ENCODE measurements at regions not wholly inside any gene's neighbourhood (a gene's known extent, or its start where the extent isn't known, plus 50 kb on each side); places are given as distances from the start of the nearest gene placed in this dataset.

- TF ChIP-seq CREB1 (IDR thresholded peaks at IDR 0.05; ENCODE audit: low read depth) = no peak
- TF ChIP-seq RAD21 (IDR thresholded peaks at IDR 0.05; ENCODE audit: low read depth) = no peak
- no peak for TF ChIP-seq FOXM1 (IDR thresholded peaks at IDR 0.05; ENCODE audit: borderline replicate concordance, low read depth)
- TF ChIP-seq EP300 (IDR thresholded peaks at IDR 0.05; ENCODE audit: borderline replicate concordance) = no peak
- no peak for TF ChIP-seq ZBTB7A (IDR thresholded peaks at IDR 0.05; ENCODE audit: low read depth)
- TF ChIP-seq CEBPB (IDR thresholded peaks at IDR 0.05) = no peak
- TF ChIP-seq NFIC (IDR thresholded peaks at IDR 0.05) = no peak
- TF ChIP-seq YY1 (IDR thresholded peaks at IDR 0.05; ENCODE audit: low read depth) = no peak
- no peak for TF ChIP-seq TEAD4 (IDR thresholded peaks at IDR 0.05)
- TF ChIP-seq EGR1 (IDR thresholded peaks at IDR 0.05) = no peak
- no peak for TF ChIP-seq TCF12 (IDR thresholded peaks at IDR 0.05; ENCODE audit: low read depth)
- no peak for TF ChIP-seq MAX (IDR thresholded peaks at IDR 0.05)
- no peak for TF ChIP-seq REST (IDR thresholded peaks at IDR 0.05; ENCODE audit: low read depth)
- TF ChIP-seq TAF1 (IDR thresholded peaks at IDR 0.05; ENCODE audit: low read depth) = no peak
Measured at GRCh38 chr7:41571573-41571972, 131.3 kb downstream of the INHBA start.

GRCh38 chr7:41570766-41571165, 132.1 kb downstream of the INHBA start:
- TF ChIP-seq NFIC (IDR thresholded peaks at IDR 0.05) = no peak

- TF ChIP-seq CREB1 (IDR thresholded peaks at IDR 0.05; ENCODE audit: low read depth) (no peak), TAF1 (IDR thresholded peaks at IDR 0.05; ENCODE audit: low read depth) (no peak), NFIC (IDR thresholded peaks at IDR 0.05) (no peak), CEBPB (IDR thresholded peaks at IDR 0.05) (no peak), YY1 (IDR thresholded peaks at IDR 0.05; ENCODE audit: low read depth) (no peak), FOXM1 (IDR thresholded peaks at IDR 0.05; ENCODE audit: borderline replicate concordance, low read depth) (no peak), REST (IDR thresholded peaks at IDR 0.05; ENCODE audit: low read depth) (no peak), TCF12 (IDR thresholded peaks at IDR 0.05; ENCODE audit: low read depth) (no peak)
Measured at GRCh38 chr7:41568135-41568534, 134.8 kb downstream of the INHBA start.

GRCh38 chr7:41567731-41568114, 135.2 kb downstream of the INHBA start:
- TF ChIP-seq TAF1 (IDR thresholded peaks at IDR 0.05; ENCODE audit: low read depth) (no peak), ZBTB7A (IDR thresholded peaks at IDR 0.05; ENCODE audit: low read depth) (no peak)

- TF ChIP-seq ZBTB7A (IDR thresholded peaks at IDR 0.05; ENCODE audit: low read depth) (no peak), FOXM1 (IDR thresholded peaks at IDR 0.05; ENCODE audit: borderline replicate concordance, low read depth) (no peak), EP300 (IDR thresholded peaks at IDR 0.05; ENCODE audit: borderline replicate concordance) (no peak), MAX (IDR thresholded peaks at IDR 0.05) (no peak), TAF1 (IDR thresholded peaks at IDR 0.05; ENCODE audit: low read depth) (no peak), EGR1 (IDR thresholded peaks at IDR 0.05) (no peak), NFIC (IDR thresholded peaks at IDR 0.05) (no peak), CREB1 (IDR thresholded peaks at IDR 0.05; ENCODE audit: low read depth) (no peak), CEBPB (IDR thresholded peaks at IDR 0.05) (no peak), YY1 (IDR thresholded peaks at IDR 0.05; ENCODE audit: low read depth) (no peak), REST (IDR thresholded peaks at IDR 0.05; ENCODE audit: low read depth) (no peak), RAD21 (IDR thresholded peaks at IDR 0.05; ENCODE audit: low read depth) (no peak)
Measured at GRCh38 chr7:41567031-41567730, 135.7 kb downstream of the INHBA start.

- no peak for TF ChIP-seq YY1 (IDR thresholded peaks at IDR 0.05; ENCODE audit: low read depth)
- TF ChIP-seq USF1 (IDR thresholded peaks at IDR 0.05) = no peak
- no peak for TF ChIP-seq NFIC (IDR thresholded peaks at IDR 0.05)
- TF ChIP-seq CREB1 (IDR thresholded peaks at IDR 0.05; ENCODE audit: low read depth) = no peak
- no peak for TF ChIP-seq TAF1 (IDR thresholded peaks at IDR 0.05; ENCODE audit: low read depth)
- TF ChIP-seq TCF12 (IDR thresholded peaks at IDR 0.05; ENCODE audit: low read depth) = no peak
- no peak for TF ChIP-seq REST (IDR thresholded peaks at IDR 0.05; ENCODE audit: low read depth)
- no peak for TF ChIP-seq FOXM1 (IDR thresholded peaks at IDR 0.05; ENCODE audit: borderline replicate concordance, low read depth)
- no peak for TF ChIP-seq ZBTB7A (IDR thresholded peaks at IDR 0.05; ENCODE audit: low read depth)
Measured at GRCh38 chr7:41566581-41566980, 136.3 kb downstream of the INHBA start.

Data from Ishikawa (cell line).